GM12891 (cell line): ENCODE measurements at regions not wholly inside any gene's neighbourhood (a gene's known extent, or its start where the extent isn't known, plus 50 kb on each side); places are given as distances from the start of the nearest gene placed in this dataset.
"Not testable (repeated sequence)": the region's sequence is repeated elsewhere in the genome, so short reads cannot be mapped to it uniquely, and the experiment has no call there.

Experiments used
- PAX5 ChIP-seq: IDR thresholded peaks from 2 replicates; pipeline ENCODE4 v1.6.1; 2011; ENCODE audit warnings: low read length, moderate library complexity, mild to moderate bottlenecking; ENCODE audit not compliant: insufficient read depth, severe bottlenecking
- POLR2A ChIP-seq: IDR thresholded peaks from 2 replicates; pipeline ENCODE4 v1.6.1; 2011; ENCODE audit warnings: low read depth, low read length, control low read depth
- POLR2AphosphoS5 ChIP-seq: IDR thresholded peaks from 2 replicates; pipeline ENCODE4 v1.6.1; 2011; ENCODE audit warnings: low read depth, low read length, control low read depth
- POU2F2 ChIP-seq: IDR thresholded peaks from 2 replicates; pipeline ENCODE4 v1.6.1; 2011; ENCODE audit warnings: low read depth, mild to moderate bottlenecking, control low read depth, low read length, moderate library complexity
- SPI1 ChIP-seq: IDR thresholded peaks from 2 replicates; pipeline ENCODE4 v1.6.1; 2011; ENCODE audit warnings: low read depth, low read length, control low read depth
- TAF1 ChIP-seq: IDR thresholded peaks from 2 replicates; pipeline ENCODE4 v1.6.1; 2011; ENCODE audit warnings: low read depth, low read length, control low read depth

DNA sequence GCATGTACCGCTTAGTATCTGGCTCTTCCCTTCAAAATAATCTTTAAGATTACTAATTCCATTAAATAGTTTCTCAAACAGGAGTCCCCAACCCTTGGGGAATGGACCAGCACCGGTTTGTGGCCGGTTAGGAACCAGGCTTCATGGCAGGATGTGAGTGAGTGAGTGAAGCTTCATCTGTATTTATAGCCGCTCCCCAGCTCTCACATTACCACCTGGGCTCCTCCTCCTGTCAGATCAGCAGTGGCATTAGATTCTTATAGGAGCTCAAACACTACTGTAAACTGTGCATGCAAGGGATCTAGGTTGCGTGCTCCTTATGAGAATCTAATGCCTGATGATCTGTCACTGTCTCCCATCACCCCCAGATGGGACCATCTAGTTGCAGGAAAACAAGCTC, 332.6 kb upstream of the ZNF608 start:
- TF ChIP-seq POLR2A, POLR2AphosphoS5, TAF1, PAX5, SPI1, POU2F2: not testable (repeated sequence)
